ENCODE measurements at regions not wholly inside any gene's neighbourhood (a gene's known extent, or its start where the extent isn't known, plus 50 kb on each side); places are given as distances from the start of the nearest gene placed in this dataset.

- H3K27me3 ChIP-seq (ENCODE audit: insufficient read depth, low read length): no peaks in the 10 kb centered on the region
- no peaks in the 10 kb centered on the region for H3K79me2 ChIP-seq (ENCODE audit: control insufficient read depth, insufficient read depth, low read length, unreplicated experiment)
- no peaks in the 10 kb centered on the region for H3K36me3 ChIP-seq (ENCODE audit: insufficient read depth, low read length)
- no peak overlapping the region for H3K4me3 ChIP-seq (ENCODE audit: low read depth, low read length)
- no peak overlapping the region for H3K27ac ChIP-seq (ENCODE audit: low read depth, low read length)
- no peak overlapping the region for H2AFZ ChIP-seq (ENCODE audit: low read length, unreplicated experiment)
- peaks cover 9% of the 10 kb centered on the region for H3K4me1 ChIP-seq (ENCODE audit: control insufficient read depth, insufficient read depth, low read length, unreplicated experiment)
Observed at GRCh38 chr2:138105358-138105757, 141.1 kb downstream of the HNMT start.

- Histone ChIP-seq H3K27ac (ENCODE audit: low read depth, low read length) (no peak overlapping the region), H3K36me3 (ENCODE audit: insufficient read depth, low read length) (no peaks in the 10 kb centered on the region), H3K27me3 (ENCODE audit: insufficient read depth, low read length) (no peaks in the 10 kb centered on the region), H2AFZ (ENCODE audit: low read length, unreplicated experiment) (no peak overlapping the region), H3K4me1 (ENCODE audit: control insufficient read depth, insufficient read depth, low read length, unreplicated experiment) (peaks cover 9% of the 10 kb centered on the region), H3K4me3 (ENCODE audit: low read depth, low read length) (no peak overlapping the region), H3K79me2 (ENCODE audit: control insufficient read depth, insufficient read depth, low read length, unreplicated experiment) (no peaks in the 10 kb centered on the region)
Observed at GRCh38 chr2:138106606-138107005, 142.3 kb downstream of the HNMT start.

- Histone ChIP-seq H3K79me2 (ENCODE audit: control insufficient read depth, insufficient read depth, low read length, unreplicated experiment) (no peaks in the 10 kb centered on the region), H3K4me3 (ENCODE audit: low read depth, low read length) (no peak overlapping the region), H3K27me3 (ENCODE audit: insufficient read depth, low read length) (no peaks in the 10 kb centered on the region), H3K27ac (ENCODE audit: low read depth, low read length) (no peak overlapping the region), H3K4me1 (ENCODE audit: control insufficient read depth, insufficient read depth, low read length, unreplicated experiment) (peaks cover 9% of the 10 kb centered on the region), H3K36me3 (ENCODE audit: insufficient read depth, low read length) (no peaks in the 10 kb centered on the region), H2AFZ (ENCODE audit: low read length, unreplicated experiment) (no peak overlapping the region)
Observed at GRCh38 chr2:138107288-138107687, 143.0 kb downstream of the HNMT start.

- H3K27ac ChIP-seq (ENCODE audit: low read depth, low read length): no peak overlapping the region
- no peak overlapping the region for H2AFZ ChIP-seq (ENCODE audit: low read length, unreplicated experiment)
- no peak overlapping the region for H3K4me3 ChIP-seq (ENCODE audit: low read depth, low read length)
- no peaks in the 10 kb centered on the region for H3K79me2 ChIP-seq (ENCODE audit: control insufficient read depth, insufficient read depth, low read length, unreplicated experiment)
- peaks cover 12% of the 10 kb centered on the region for H3K4me1 ChIP-seq (ENCODE audit: control insufficient read depth, insufficient read depth, low read length, unreplicated experiment)
- H3K27me3 ChIP-seq (ENCODE audit: insufficient read depth, low read length): no peaks in the 10 kb centered on the region
- H3K36me3 ChIP-seq (ENCODE audit: insufficient read depth, low read length): no peaks in the 10 kb centered on the region
Observed at GRCh38 chr2:138110453-138111083, 146.3 kb downstream of the HNMT start.

- Histone ChIP-seq H2AFZ (ENCODE audit: low read length, unreplicated experiment) (no peak overlapping the region), H3K27ac (ENCODE audit: low read depth, low read length) (no peak overlapping the region), H3K4me1 (ENCODE audit: control insufficient read depth, insufficient read depth, low read length, unreplicated experiment) (peaks cover 6% of the 10 kb centered on the region), H3K36me3 (ENCODE audit: insufficient read depth, low read length) (no peaks in the 10 kb centered on the region), H3K79me2 (ENCODE audit: control insufficient read depth, insufficient read depth, low read length, unreplicated experiment) (no peaks in the 10 kb centered on the region), H3K4me3 (ENCODE audit: low read depth, low read length) (no peak overlapping the region), H3K27me3 (ENCODE audit: insufficient read depth, low read length) (no peaks in the 10 kb centered on the region)
Observed at GRCh38 chr2:138112536-138112935, 148.3 kb downstream of the HNMT start.

GRCh38 chr2:138113871-138114525, 149.7 kb downstream of the HNMT start:
- Histone ChIP-seq H3K36me3 (ENCODE audit: insufficient read depth, low read length) (no peaks in the 10 kb centered on the region), H3K27me3 (ENCODE audit: insufficient read depth, low read length) (no peaks in the 10 kb centered on the region), H3K27ac (ENCODE audit: low read depth, low read length) (no peak overlapping the region), H3K4me1 (ENCODE audit: control insufficient read depth, insufficient read depth, low read length, unreplicated experiment) (peaks cover 3% of the 10 kb centered on the region), H3K79me2 (ENCODE audit: control insufficient read depth, insufficient read depth, low read length, unreplicated experiment) (no peaks in the 10 kb centered on the region), H3K4me3 (ENCODE audit: low read depth, low read length) (no peak overlapping the region), H2AFZ (ENCODE audit: low read length, unreplicated experiment) (no peak overlapping the region)

GRCh38 chr2:138115666-138116065, 151.4 kb downstream of the HNMT start:
- H3K79me2 ChIP-seq (ENCODE audit: control insufficient read depth, insufficient read depth, low read length, unreplicated experiment): no peaks in the 10 kb centered on the region

GRCh38 chr2:138116456-138116855, 152.2 kb downstream of the HNMT start:
- Histone ChIP-seq H3K36me3 (ENCODE audit: insufficient read depth, low read length) (no peaks in the 10 kb centered on the region), H3K4me1 (ENCODE audit: control insufficient read depth, insufficient read depth, low read length, unreplicated experiment) (peaks cover 3% of the 10 kb centered on the region), H3K4me3 (ENCODE audit: low read depth, low read length) (no peak overlapping the region), H3K79me2 (ENCODE audit: control insufficient read depth, insufficient read depth, low read length, unreplicated experiment) (no peaks in the 10 kb centered on the region), H3K27ac (ENCODE audit: low read depth, low read length) (no peak overlapping the region), H2AFZ (ENCODE audit: low read length, unreplicated experiment) (no peak overlapping the region), H3K27me3 (ENCODE audit: insufficient read depth, low read length) (no peaks in the 10 kb centered on the region)

More at GRCh38 chr2:138115666-138116065, 151.4 kb downstream of the HNMT start:
- H3K4me3 ChIP-seq (ENCODE audit: low read depth, low read length): no peak overlapping the region
- H3K27ac ChIP-seq (ENCODE audit: low read depth, low read length): no peak overlapping the region
- no peak overlapping the region for H2AFZ ChIP-seq (ENCODE audit: low read length, unreplicated experiment)
- no peaks in the 10 kb centered on the region for H3K36me3 ChIP-seq (ENCODE audit: insufficient read depth, low read length)
- peaks cover 3% of the 10 kb centered on the region for H3K4me1 ChIP-seq (ENCODE audit: control insufficient read depth, insufficient read depth, low read length, unreplicated experiment)
- H3K27me3 ChIP-seq (ENCODE audit: insufficient read depth, low read length): no peaks in the 10 kb centered on the region

- Histone ChIP-seq H3K4me3 (ENCODE audit: low read depth, low read length) (0 out of 2 replicates have a peak overlapping the region, but pooled peaks have one; percentile 0), H3K27me3 (ENCODE audit: insufficient read depth, low read length) (no peaks in the 10 kb centered on the region), H3K27ac (ENCODE audit: low read depth, low read length) (no peak overlapping the region; the same call in 1 of the 2 replicates), H3K36me3 (ENCODE audit: insufficient read depth, low read length) (no peaks in the 10 kb centered on the region), H3K4me1 (ENCODE audit: control insufficient read depth, insufficient read depth, low read length, unreplicated experiment) (peaks cover 26% of the 10 kb centered on the region), H2AFZ (ENCODE audit: low read length, unreplicated experiment) (no peak overlapping the region), H3K79me2 (ENCODE audit: control insufficient read depth, insufficient read depth, low read length, unreplicated experiment) (no peaks in the 10 kb centered on the region)
Observed at GRCh38 chr2:138121666-138122661, 157.7 kb downstream of the HNMT start.

GRCh38 chr2:138122891-138123290, 158.6 kb downstream of the HNMT start:
- Histone ChIP-seq H3K27me3 (ENCODE audit: insufficient read depth, low read length) (no peaks in the 10 kb centered on the region), H3K79me2 (ENCODE audit: control insufficient read depth, insufficient read depth, low read length, unreplicated experiment) (no peaks in the 10 kb centered on the region), H2AFZ (ENCODE audit: low read length, unreplicated experiment) (no peak overlapping the region), H3K4me3 (ENCODE audit: low read depth, low read length) (0 out of 2 replicates have a peak overlapping the region, but pooled peaks have one; percentile 0), H3K27ac (ENCODE audit: low read depth, low read length) (no peak overlapping the region; the same call in 1 of the 2 replicates), H3K36me3 (ENCODE audit: insufficient read depth, low read length) (no peaks in the 10 kb centered on the region), H3K4me1 (ENCODE audit: control insufficient read depth, insufficient read depth, low read length, unreplicated experiment) (peaks cover 26% of the 10 kb centered on the region)
